Endothelial cell of umbilical vein (primary cell): ENCODE measurements at regions not wholly inside any gene's neighbourhood (a gene's known extent, or its start where the extent isn't known, plus 50 kb on each side); places are given as distances from the start of the nearest gene placed in this dataset.

Source experiments
- BruUV-seq: library from RNA; stranded (reverse); fragments of 400-500 nt; replicated peaks from 2 replicates; lab custom pipeline; 2021; lab: Mats Ljungman, UMichigan
- CTCF ChIA-PET: fragments of 300-600, 350-600 bp; sonication (Branson Sonifier 250); formaldehyde crosslinking; loops from one replicate; lab custom pipeline; 2021; ENCODE audit warnings: antibody characterized with exemption, inconsistent platforms; lab: Charles Lee
- POLR2A ChIA-PET: fragments of 300-600, 350-600 bp; sonication (Branson Sonifier 250); formaldehyde crosslinking; loops from one replicate; lab custom pipeline; 2021; ENCODE audit warnings: antibody characterized with exemption, inconsistent platforms; lab: Charles Lee
- DNase-seq: peaks from one replicate; pipeline ENCODE4 v3.0.0-alpha.2; 2011; ENCODE audit warnings: low read depth, low spot score
- FAIRE-seq: peaks from 2 replicates; lab custom pipeline; 2011; peaks lifted over from hg19 to GRCh38; lab: Jason Lieb, UNC
- H2AFZ ChIP-seq: 2 replicates; pipeline ENCODE4 v1.6.0; 2012; ENCODE audit warnings: low read depth, low read length, control low read depth, inconsistent platforms
- H3K27ac ChIP-seq: 2 replicates; pipeline ENCODE4 v1.5.1; 2011; ENCODE audit warnings: low read depth, mild to moderate bottlenecking, control low read depth, low read length, moderate library complexity; ENCODE audit not compliant: insufficient read depth
- H3K27me3 ChIP-seq, 2 experiments: 2 replicates each; pipeline versions ENCODE4 v1.6.0 to v1.6.1; 2011; ENCODE audit warnings: low read length in 2 of 2, mixed read lengths in 1 of 2; ENCODE audit not compliant: control insufficient read depth in 2 of 2, insufficient read depth in 2 of 2
- H3K36me3 ChIP-seq, 2 experiments: 2 replicates in 1 of 2; 3 replicates in 1 of 2; pipeline ENCODE4 v1.5.1; 2011; ENCODE audit warnings: low read length in 2 of 2, mild to moderate bottlenecking in 1 of 2, moderate library complexity in 1 of 2; ENCODE audit not compliant: control insufficient read depth in 2 of 2, insufficient read depth in 2 of 2; ENCODE audit errors: extremely low read depth in 1 of 2
- H3K4me1 ChIP-seq: 3 replicates; pipeline ENCODE4 v1.5.1; 2011; ENCODE audit warnings: mild to moderate bottlenecking, low read length; ENCODE audit not compliant: control insufficient read depth, insufficient read depth; ENCODE audit errors: extremely low read depth
- H3K4me2 ChIP-seq: 2 replicates; pipeline ENCODE4 v1.6.1; 2011; ENCODE audit warnings: low read length, control low read depth, mixed read lengths; ENCODE audit not compliant: insufficient read depth
- H3K4me3 ChIP-seq, 3 experiments: fragments of 200-600 bp in 1 of 3; sonication (generic), shearing (Covaris generic) in 1 of 3; replicated peaks in 1 of 3; 2 replicates each; pipeline ENCODE4 v1.5.1; 2011 to 2016; ENCODE audit warnings: control low read depth in 3 of 3, low read length in 3 of 3, mild to moderate bottlenecking in 2 of 3, inconsistent platforms in 1 of 3, low read depth in 1 of 3, moderate library complexity in 1 of 3; ENCODE audit not compliant: insufficient read depth in 1 of 3
- H3K79me2 ChIP-seq: 2 replicates; pipeline ENCODE4 v1.6.0; 2012; ENCODE audit warnings: low read length, inconsistent platforms; ENCODE audit not compliant: control insufficient read depth, insufficient read depth
- H3K9ac ChIP-seq: replicated peaks from 2 replicates; pipeline ENCODE3; 2011; ENCODE audit warnings: low read length, control low read depth; ENCODE audit not compliant: insufficient read depth; ENCODE audit errors: extremely low read depth
- H3K9me1 ChIP-seq: replicated peaks from 3 replicates; pipeline ENCODE4 v1.6.0; 2011; ENCODE audit warnings: mild to moderate bottlenecking, low read length; ENCODE audit not compliant: control insufficient read depth, insufficient read depth; ENCODE audit errors: extremely low read depth
- H3K9me3 ChIP-seq: replicated peaks from 2 replicates; pipeline ENCODE4 v1.5.1; 2012; ENCODE audit warnings: low read length, inconsistent platforms; ENCODE audit not compliant: control insufficient read depth, insufficient read depth
- H4K20me1 ChIP-seq: replicated peaks from 2 replicates; pipeline ENCODE3; 2011; ENCODE audit warnings: mild to moderate bottlenecking, low read length; ENCODE audit not compliant: control insufficient read depth, insufficient read depth; ENCODE audit errors: extremely low read depth
- EZH2 ChIP-seq: IDR thresholded peaks from 2 replicates; pipeline ENCODE4 v1.6.1; 2012; ENCODE audit warnings: borderline replicate concordance, low read depth, mild to moderate bottlenecking, moderate library complexity, low read length, inconsistent platforms; ENCODE audit not compliant: severe bottlenecking
- FOS ChIP-seq: IDR thresholded peaks from 2 replicates; pipeline ENCODE4 v1.6.1; 2011; ENCODE audit warnings: mild to moderate bottlenecking, low read length, moderate library complexity, borderline replicate concordance; ENCODE audit not compliant: insufficient read depth
- GATA2 ChIP-seq: IDR thresholded peaks from 2 replicates; pipeline ENCODE4 v1.7.0; 2011; ENCODE audit warnings: low read depth, mild to moderate bottlenecking, moderate library complexity, mixed read lengths, low read length; ENCODE audit not compliant: insufficient read length, insufficient read depth
- JUN ChIP-seq: IDR thresholded peaks from 2 replicates; pipeline ENCODE4 v1.6.1; 2011; ENCODE audit warnings: borderline replicate concordance, low read depth; ENCODE audit not compliant: insufficient read length, insufficient read depth
- MYC ChIP-seq: IDR thresholded peaks from one replicate; pipeline ENCODE4 v1.6.1; 2011; ENCODE audit warnings: mild to moderate bottlenecking, low read depth, low read length
- POLR2A ChIP-seq: IDR thresholded peaks from 2 replicates; pipeline ENCODE4 v1.6.1; 2012; ENCODE audit warnings: low read depth, mild to moderate bottlenecking, control low read depth, low read length
- POLR2AphosphoS5 ChIP-seq: IDR thresholded peaks from 2 replicates; pipeline ENCODE4 v1.6.1; 2012; ENCODE audit warnings: low read depth, mild to moderate bottlenecking, control low read depth, low read length, moderate library complexity; ENCODE audit not compliant: insufficient read depth
- dilution Hi-C: fragments of 300-500 bp; cut with MboI; formaldehyde crosslinking; loops from one replicate; pipeline ENCODE4 v1.15.0; 2019; ENCODE audit warnings: low sequenced_read_pairs; ENCODE audit not compliant: extremely low pct_ligation_motif_present
- intact Hi-C: fragments of 100-400 bp; cut with micrococcal nuclease; formaldehyde crosslinking; loops from one replicate; pipeline ENCODE4 v1.10.0; 2022
- TF ChIP-seq, protein P1 (sequence below), 2 donors: IDR thresholded peaks; 1 replicate in 1 of 2; 2 replicates in 1 of 2; pipeline ENCODE4 v1.5.1; 2011; ENCODE audit warnings: low read length in 2 of 2, mild to moderate bottlenecking in 2 of 2, moderate library complexity in 2 of 2, control low read depth in 1 of 2, inconsistent platforms in 1 of 2, low read depth in 1 of 2; ENCODE audit not compliant: insufficient read depth in 1 of 2; ENCODE audit errors: extremely low read depth in 1 of 2
- TF ChIP-seq, protein P2 (sequence below): IDR thresholded peaks from 2 replicates; pipeline ENCODE4 v1.6.1; 2011; ENCODE audit not compliant: insufficient read depth, insufficient read length

GRCh38 chr18:78925557-78926242 is 53.9 kb upstream of the SALL3 start:
- ChIA-PET CTCF (no interaction called here), POLR2A (no interaction called here)
- no peaks in the 10 kb centered on the region for H3K36me3 ChIP-seq
- H3K4me2 ChIP-seq, result no peak overlapping the region
- no peak for DNase-seq
- peaks cover 5% of the 10 kb centered on the region for H3K9me3 ChIP-seq
- no peak for FAIRE-seq
- H3K27ac ChIP-seq, result no peak overlapping the region
- dilution Hi-C loops, result no loop called here
- intact Hi-C loops, result no loop called here
- H3K9ac ChIP-seq, result no peak overlapping the region
- H3K9me1 ChIP-seq, result no peaks in the 10 kb centered on the region
- no peak for TF ChIP-seq POLR2AphosphoS5
- TF ChIP-seq, protein P1, sequence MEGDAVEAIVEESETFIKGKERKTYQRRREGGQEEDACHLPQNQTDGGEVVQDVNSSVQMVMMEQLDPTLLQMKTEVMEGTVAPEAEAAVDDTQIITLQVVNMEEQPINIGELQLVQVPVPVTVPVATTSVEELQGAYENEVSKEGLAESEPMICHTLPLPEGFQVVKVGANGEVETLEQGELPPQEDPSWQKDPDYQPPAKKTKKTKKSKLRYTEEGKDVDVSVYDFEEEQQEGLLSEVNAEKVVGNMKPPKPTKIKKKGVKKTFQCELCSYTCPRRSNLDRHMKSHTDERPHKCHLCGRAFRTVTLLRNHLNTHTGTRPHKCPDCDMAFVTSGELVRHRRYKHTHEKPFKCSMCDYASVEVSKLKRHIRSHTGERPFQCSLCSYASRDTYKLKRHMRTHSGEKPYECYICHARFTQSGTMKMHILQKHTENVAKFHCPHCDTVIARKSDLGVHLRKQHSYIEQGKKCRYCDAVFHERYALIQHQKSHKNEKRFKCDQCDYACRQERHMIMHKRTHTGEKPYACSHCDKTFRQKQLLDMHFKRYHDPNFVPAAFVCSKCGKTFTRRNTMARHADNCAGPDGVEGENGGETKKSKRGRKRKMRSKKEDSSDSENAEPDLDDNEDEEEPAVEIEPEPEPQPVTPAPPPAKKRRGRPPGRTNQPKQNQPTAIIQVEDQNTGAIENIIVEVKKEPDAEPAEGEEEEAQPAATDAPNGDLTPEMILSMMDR (IDR thresholded peaks at IDR 0.05; ENCODE audit: extremely low read depth in 1 of 2, insufficient read depth in 1 of 2, low read depth in 1 of 2, low read length in 2 of 2), result no peak
- TF ChIP-seq MYC, result no peak
- TF ChIP-seq, protein P2, sequence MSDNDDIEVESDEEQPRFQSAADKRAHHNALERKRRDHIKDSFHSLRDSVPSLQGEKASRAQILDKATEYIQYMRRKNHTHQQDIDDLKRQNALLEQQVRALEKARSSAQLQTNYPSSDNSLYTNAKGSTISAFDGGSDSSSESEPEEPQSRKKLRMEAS, result no peak
- no peak for TF ChIP-seq EZH2
- TF ChIP-seq GATA2, result no peak
- TF ChIP-seq FOS, result no peak
- TF ChIP-seq JUN, result no peak
- TF ChIP-seq POLR2A, result no peak
- H2AFZ ChIP-seq, result no peak overlapping the region
- H3K4me1 ChIP-seq, result no peaks in the 10 kb centered on the region
- H3K79me2 ChIP-seq, result no peaks in the 10 kb centered on the region
- no TSS peak for BruUV-seq
- H3K27me3 ChIP-seq, result no peaks in the 10 kb centered on the region
- no peaks in the 10 kb centered on the region for H4K20me1 ChIP-seq
- no peak overlapping the region for H3K4me3 ChIP-seq
